ENCODE measurements at regions not wholly inside any gene's neighbourhood (a gene's known extent, or its start where the extent isn't known, plus 50 kb on each side); places are given as distances from the start of the nearest gene placed in this dataset.

DNA sequence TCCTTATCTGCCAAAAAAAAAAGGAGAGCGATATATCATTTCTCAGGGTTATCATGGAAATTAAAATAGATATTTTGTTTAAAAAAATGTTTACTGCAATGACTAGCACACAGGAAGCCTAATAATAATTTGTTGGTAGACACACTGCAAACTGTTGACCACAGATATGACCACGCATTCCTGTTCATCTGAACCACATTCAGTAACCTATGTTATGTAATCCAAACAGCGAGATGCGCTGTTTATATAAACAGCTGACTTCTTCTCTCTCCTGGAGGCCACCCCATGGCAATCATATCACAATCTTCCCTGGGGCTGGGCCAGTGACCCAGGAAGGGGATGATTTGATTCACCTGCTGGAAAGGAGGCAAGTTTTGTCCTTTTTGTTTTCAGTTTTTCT lies 129.3 kb upstream of the UST start:
- no peaks in the 10 kb centered on the region for H3K4me1 Mint-ChIP-seq (ENCODE audit: low read depth)
- H3K27ac Mint-ChIP-seq, result no peak overlapping the region
- TF ChIP-seq, protein P1, sequence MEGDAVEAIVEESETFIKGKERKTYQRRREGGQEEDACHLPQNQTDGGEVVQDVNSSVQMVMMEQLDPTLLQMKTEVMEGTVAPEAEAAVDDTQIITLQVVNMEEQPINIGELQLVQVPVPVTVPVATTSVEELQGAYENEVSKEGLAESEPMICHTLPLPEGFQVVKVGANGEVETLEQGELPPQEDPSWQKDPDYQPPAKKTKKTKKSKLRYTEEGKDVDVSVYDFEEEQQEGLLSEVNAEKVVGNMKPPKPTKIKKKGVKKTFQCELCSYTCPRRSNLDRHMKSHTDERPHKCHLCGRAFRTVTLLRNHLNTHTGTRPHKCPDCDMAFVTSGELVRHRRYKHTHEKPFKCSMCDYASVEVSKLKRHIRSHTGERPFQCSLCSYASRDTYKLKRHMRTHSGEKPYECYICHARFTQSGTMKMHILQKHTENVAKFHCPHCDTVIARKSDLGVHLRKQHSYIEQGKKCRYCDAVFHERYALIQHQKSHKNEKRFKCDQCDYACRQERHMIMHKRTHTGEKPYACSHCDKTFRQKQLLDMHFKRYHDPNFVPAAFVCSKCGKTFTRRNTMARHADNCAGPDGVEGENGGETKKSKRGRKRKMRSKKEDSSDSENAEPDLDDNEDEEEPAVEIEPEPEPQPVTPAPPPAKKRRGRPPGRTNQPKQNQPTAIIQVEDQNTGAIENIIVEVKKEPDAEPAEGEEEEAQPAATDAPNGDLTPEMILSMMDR (IDR thresholded peaks at IDR 0.05), result no peak
- H3K4me1 ChIP-seq (ENCODE audit: insufficient read depth, low read length), result no peaks in the 10 kb centered on the region
- H3K4me3 ChIP-seq (ENCODE audit: low read length), result no peak overlapping the region
- ATAC-seq (ENCODE audit: poor library complexity) (no peak), DNase-seq (no peak)
- H3K27me3 Mint-ChIP-seq, result peaks cover 6% of the 10 kb centered on the region
- H3K27ac ChIP-seq (ENCODE audit: low read depth in 1 of 2, low read length in 2 of 2), result no peak overlapping the region
- no peak overlapping the region for H3K4me3 Mint-ChIP-seq
- H3K9me3 Mint-ChIP-seq, result no peaks in the 10 kb centered on the region
- no peaks in the 10 kb centered on the region for H3K36me3 Mint-ChIP-seq (ENCODE audit: low read depth)
- CTCF ChIA-PET, result no interaction called here
- intact Hi-C loops (cut with DNase I, micrococcal nuclease), result no loop called here
- POLR2A ChIA-PET, result no interaction called here
- H3K27me3 ChIP-seq (ENCODE audit: control insufficient read depth in 1 of 2, insufficient read depth in 2 of 2, low read length in 2 of 2), result no peaks in the 10 kb centered on the region
- H3K36me3 ChIP-seq (ENCODE audit: insufficient read depth, low read length), result no peaks in the 10 kb centered on the region
- H3K9me3 ChIP-seq (ENCODE audit: control insufficient read depth in 1 of 2, insufficient read depth in 1 of 2, low read length in 2 of 2), result no peaks in the 10 kb centered on the region

DNA sequence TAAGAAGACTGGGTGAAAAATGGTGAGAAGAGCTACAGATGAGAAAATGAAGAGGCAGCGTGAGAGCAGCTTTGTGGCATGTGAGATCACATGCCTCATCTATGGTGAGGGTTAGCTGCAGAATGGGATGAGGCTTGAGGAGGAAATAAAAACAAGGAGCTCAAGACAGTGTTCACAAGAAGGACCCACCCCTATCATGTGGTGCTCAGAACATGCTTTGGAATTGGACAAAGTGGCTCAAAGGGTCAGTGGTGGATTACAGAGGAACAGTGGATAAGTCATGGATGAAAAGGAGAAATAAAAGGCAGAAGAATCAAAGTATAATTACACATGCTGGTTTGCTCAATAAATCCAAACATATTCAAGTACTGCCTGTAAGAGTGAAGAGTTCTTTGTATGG lies 126.9 kb upstream of the UST start:
- Mint-ChIP-seq H3K9me3 (no peaks in the 10 kb centered on the region), H3K4me3 (no peak overlapping the region), H3K4me1 (ENCODE audit: low read depth) (no peaks in the 10 kb centered on the region), H3K27me3 (peaks cover 10% of the 10 kb centered on the region), H3K27ac (no peak overlapping the region), H3K36me3 (ENCODE audit: low read depth) (no peaks in the 10 kb centered on the region)
- TF ChIP-seq, protein P1 (IDR thresholded peaks at IDR 0.05), result no peak
- Histone ChIP-seq H3K9me3 (ENCODE audit: control insufficient read depth in 1 of 2, insufficient read depth in 1 of 2, low read length in 2 of 2) (no peaks in the 10 kb centered on the region), H3K27ac (ENCODE audit: low read depth in 1 of 2, low read length in 2 of 2) (no peak overlapping the region), H3K4me3 (ENCODE audit: low read length) (no peak overlapping the region), H3K36me3 (ENCODE audit: insufficient read depth, low read length) (no peaks in the 10 kb centered on the region), H3K27me3 (ENCODE audit: control insufficient read depth in 1 of 2, insufficient read depth in 2 of 2, low read length in 2 of 2) (no peaks in the 10 kb centered on the region), H3K4me1 (ENCODE audit: insufficient read depth, low read length) (no peaks in the 10 kb centered on the region)
- no peak for ATAC-seq (ENCODE audit: poor library complexity)
- intact Hi-C loops (cut with DNase I, micrococcal nuclease), result no loop called here
- POLR2A ChIA-PET, result no interaction called here
- CTCF ChIA-PET, result interaction anchor here (0.6 kb wide), 1 partner anchor 60 kb away, joined by 3 read pairs; no protein-coding TSS in a partner anchor
- DNase-seq, result no peak

DNA sequence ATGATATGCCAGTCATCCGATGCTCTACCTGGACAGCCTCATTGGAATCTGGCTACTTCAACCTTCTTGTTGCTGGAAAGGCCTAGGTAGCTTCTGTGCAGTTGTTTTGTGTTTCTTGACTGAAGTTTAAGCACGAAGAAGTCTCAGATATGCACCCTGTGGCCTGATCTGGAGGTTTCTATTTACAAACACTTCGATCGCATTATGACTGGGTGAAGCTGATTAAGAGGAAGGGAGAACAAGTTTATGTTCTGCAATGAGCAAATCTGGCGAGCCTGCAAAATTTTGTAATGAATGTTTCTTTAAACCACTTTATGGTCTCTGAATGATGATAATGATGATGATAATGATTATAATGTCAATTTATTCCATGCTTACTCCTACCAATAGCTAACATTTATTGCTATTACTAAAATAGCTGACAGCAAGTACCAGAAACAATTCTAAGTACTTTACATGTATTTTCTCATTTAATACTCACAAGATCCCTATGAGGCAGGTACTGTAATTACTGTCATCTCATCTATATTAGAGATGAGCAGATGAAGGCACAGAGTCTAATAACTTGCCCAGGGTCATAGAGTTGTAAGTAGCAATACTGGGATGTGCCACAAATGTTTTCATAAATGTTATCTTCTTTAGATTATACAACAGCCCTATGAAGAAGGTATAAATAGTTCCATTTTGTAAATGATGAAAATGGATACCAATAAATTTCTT lies 126.1 kb upstream of the UST start:
- ChIA-PET POLR2A (no interaction called here), CTCF (no interaction called here)
- H3K27ac ChIP-seq (ENCODE audit: low read depth in 1 of 2, low read length in 2 of 2), result no peak overlapping the region
- Mint-ChIP-seq H3K27me3 (peaks cover 10% of the 10 kb centered on the region), H3K4me1 (ENCODE audit: low read depth) (no peaks in the 10 kb centered on the region), H3K36me3 (ENCODE audit: low read depth) (no peaks in the 10 kb centered on the region), H3K27ac (no peak overlapping the region), H3K4me3 (no peak overlapping the region), H3K9me3 (no peaks in the 10 kb centered on the region)
- H3K4me1 ChIP-seq (ENCODE audit: insufficient read depth, low read length), result no peaks in the 10 kb centered on the region
- no peak for DNase-seq
- no peaks in the 10 kb centered on the region for H3K36me3 ChIP-seq (ENCODE audit: insufficient read depth, low read length)
- no peak overlapping the region for H3K4me3 ChIP-seq (ENCODE audit: low read length)
- H3K27me3 ChIP-seq (ENCODE audit: control insufficient read depth in 1 of 2, insufficient read depth in 2 of 2, low read length in 2 of 2), result no peaks in the 10 kb centered on the region
- H3K9me3 ChIP-seq (ENCODE audit: control insufficient read depth in 1 of 2, insufficient read depth in 1 of 2, low read length in 2 of 2), result no peaks in the 10 kb centered on the region
- TF ChIP-seq, protein P1 (IDR thresholded peaks at IDR 0.05), result no peak
- ATAC-seq (ENCODE audit: poor library complexity), result no peak
- intact Hi-C loops (cut with DNase I, micrococcal nuclease), result no loop called here

Data from CD4-positive, alpha-beta T cell (primary cell).